ENCODE measurements at regions not wholly inside any gene's neighbourhood (a gene's known extent, or its start where the extent isn't known, plus 50 kb on each side); places are given as distances from the start of the nearest gene placed in this dataset.

DNA sequence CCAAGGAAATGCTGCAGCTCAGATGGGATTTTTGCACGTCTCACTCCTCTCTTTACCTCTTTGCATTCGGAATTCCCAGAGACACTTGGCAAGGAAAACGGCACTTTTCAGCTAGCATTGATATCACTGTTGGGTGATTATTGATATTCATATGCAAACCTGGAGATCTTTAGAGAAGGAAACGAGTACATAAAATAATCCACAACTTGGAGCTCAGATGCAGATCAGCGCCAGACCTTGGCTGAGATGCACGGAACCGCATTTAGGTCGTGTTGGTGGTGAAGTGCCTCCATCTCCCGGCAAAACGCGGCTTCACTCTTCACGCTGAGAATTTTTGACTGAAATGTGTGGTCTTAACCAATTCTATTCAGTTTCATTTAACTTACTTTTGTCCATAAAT lies 77.2 kb upstream of the ARHGEF7 start:
- no peak for DNase-seq

DNA sequence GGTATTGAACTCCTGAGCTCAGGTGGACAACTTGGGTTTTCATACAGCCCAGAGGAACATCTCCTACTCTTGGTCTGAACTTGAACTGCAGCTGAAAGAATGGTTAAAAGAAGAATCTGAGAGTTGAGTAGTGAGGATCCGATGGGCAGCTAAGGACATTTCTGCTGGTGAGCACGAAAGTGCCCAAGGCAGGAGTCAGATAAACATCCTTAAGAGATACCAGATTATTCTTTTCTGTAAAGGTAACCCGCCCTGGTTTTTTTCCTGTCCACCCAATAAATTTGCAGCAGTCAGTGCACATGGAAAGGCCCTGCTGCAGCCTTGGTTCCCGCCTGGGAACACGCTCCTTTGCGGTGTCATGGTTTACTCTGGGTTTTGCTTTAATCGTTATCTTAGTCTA lies 78.4 kb upstream of the ARHGEF7 start:
- no peak for DNase-seq

DNA sequence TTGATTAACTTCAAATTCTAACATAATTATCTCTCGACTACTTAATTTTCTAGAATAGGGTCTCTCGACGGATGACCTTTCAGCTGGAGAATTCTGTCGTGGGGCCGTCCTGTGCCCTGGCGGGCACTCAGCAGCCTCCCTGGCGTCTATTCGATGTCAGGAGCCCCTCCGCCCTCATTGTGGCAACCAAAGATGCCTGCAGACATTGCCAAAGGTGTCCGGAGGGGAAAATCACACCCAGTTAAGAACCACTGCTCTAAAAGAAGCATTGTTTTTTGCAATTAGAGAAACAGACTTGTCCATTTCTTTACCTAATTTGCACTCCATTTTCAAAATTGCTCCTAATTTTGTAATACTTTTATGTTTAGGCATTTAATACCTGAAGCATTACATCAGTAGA lies 79.2 kb upstream of the ARHGEF7 start:
- DNase-seq: no peak

DNA sequence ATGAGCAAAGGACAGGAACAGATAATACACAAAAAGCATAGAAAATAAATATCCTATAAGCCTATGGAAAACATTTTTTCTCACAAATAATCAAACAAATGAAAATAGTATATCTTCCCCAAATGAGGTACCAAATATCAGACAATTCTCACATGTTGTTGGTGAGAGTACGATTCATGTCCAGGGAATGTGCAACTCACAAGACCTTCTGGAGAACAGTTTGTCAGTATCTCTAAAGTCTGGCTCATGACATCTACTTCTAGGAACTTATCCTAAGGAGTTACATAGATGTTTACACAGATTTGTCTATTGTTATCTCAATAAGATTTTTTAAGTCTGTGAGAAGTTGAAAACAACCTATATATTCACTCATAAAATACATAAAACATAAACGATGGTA lies 80.3 kb upstream of the ARHGEF7 start:
- no peak for DNase-seq

DNA sequence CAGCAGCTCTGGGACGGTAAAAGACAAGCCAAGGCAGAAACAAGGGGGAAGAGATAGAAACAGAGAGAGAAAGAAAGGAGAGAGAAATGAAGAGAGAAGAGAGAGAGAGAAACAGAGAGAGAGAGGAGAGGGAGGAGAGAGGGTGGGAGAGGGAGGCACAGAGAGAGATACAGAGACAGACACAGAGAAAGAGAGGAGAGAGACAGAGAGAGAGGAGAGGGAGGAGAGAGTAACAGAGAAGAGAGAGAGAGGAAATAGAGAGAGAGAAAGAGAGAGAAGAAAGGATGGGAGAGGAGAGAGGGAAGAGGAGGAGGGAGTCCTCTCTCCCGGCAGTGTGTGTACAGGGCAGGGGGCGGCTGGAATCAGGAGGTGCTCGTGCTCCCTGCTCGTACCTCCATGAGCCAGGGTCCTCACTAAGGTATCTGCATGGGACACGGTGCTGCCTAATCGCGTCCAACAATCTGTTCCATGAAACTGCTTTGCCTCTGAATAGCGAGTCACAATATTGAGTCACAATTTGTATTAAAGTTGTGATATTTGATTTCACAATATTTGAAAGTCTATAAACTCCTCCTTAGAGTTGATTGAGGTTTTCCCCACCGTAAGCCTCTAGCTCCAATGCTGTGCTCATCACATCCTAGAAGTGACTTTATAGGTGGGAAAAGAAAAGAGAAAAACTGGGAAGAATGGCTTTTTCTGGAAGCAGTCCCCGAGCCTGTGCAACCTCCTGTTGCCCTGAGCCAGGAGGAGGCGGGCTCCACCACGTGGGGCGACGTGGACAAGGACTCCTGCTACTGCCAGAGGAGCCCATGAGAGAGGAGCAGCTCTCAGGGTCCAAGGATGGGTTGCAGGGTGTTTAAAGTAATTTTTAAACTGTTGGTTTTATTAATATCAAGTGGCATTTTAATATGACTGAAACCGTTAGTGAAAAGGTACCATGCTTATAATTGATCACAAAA lies 81.7 kb upstream of the ARHGEF7 start:
- no peak for DNase-seq

DNA sequence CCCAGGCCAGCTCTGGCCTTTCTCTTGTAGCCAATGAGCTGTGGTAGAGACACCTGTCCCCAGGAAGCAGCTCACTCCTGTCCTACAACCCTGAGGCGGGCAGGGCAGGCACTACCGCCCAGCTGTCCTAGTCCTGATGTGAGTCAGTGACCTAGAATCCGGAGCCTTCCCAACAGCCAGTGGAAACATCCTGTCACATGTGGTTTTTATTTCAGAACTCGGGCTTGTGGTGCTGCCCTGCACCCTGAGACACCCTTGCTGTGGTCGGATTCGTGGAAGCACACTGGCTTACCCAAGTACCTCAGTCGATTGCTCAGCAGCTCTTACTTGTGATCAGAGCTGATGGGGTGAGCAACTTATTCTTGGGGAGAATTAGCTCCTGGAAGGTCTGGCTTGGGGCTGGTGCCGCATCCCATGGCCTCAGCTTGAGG lies 83.6 kb upstream of the ARHGEF7 start:
- no peak for DNase-seq

DNA sequence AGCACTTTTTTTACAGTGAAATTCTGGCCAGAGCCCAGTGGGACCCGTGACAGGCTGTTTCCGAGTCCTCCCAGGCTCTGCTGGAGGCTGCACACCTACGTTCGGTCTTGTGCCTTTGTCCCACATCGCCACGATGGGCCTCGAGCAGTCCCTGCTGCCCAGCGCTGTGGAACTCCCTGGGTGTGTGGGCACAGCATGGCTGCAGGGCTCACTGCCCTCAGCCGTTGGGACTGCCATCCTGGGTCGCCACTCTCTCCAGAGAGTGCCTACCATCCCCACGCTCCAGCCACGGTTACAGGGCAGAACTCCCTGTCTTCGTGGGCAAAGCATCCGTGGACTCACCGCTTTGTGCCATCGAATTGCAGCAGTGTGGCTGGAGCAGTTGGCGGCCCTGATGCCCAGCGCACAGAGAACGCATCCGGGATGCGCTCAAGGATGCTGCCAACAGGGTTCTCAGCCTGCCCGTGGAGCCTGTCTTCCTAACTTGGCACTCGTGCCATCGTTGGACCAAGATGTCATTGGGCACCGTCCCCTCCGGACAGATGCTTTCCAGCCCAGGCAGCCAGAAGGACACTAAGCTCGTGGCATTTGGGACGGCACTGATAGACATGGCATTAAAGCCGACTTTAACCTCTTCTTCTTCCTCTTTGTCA lies 85.0 kb upstream of the ARHGEF7 start:
- DNase-seq: no peak

DNA sequence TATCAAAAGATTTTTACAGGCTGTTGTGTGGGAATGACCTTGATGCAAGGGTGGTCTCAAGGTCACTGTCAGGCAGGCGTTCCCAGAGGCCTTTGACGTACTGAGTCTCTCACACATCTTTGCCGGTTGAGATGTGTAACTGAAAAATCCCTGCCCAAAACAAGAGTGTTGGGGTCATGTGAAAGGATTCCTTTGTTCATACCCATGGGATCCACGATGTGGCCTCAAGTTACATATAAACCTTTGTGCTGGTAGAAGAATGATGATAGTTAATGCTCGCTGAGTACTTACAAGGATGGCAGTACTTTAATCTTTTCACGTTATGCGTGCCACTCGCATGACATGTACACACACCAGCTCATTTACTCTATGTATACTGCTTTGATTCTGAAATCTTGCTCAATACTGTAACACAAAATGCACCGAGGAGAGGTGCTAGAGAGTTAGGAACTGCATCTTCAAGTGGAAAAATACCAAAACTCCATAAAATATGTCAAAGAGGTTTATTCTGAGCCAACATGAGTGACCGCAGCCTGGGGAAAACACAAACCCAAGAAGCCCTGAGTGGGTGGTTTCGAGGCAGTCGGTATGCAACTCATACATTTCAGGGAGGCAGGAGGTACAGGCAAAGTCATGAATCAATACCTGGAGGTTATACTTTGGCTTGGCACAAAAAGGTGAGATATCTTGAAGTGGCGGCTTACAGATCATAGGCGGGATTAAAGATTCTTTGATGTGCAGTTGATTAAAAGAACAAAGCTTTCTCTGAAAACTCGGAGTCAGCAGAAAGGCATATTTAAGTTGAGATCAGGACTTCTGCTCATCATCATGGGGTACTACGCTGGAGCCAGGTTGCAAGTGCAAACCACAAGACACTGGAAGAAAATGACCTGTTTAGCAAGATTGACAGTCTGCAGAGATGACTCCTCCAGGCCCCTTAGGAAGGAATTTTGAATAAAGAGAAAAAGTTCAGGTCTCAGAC lies 87.4 kb upstream of the ARHGEF7 start:
- DNase-seq: no peak

DNA sequence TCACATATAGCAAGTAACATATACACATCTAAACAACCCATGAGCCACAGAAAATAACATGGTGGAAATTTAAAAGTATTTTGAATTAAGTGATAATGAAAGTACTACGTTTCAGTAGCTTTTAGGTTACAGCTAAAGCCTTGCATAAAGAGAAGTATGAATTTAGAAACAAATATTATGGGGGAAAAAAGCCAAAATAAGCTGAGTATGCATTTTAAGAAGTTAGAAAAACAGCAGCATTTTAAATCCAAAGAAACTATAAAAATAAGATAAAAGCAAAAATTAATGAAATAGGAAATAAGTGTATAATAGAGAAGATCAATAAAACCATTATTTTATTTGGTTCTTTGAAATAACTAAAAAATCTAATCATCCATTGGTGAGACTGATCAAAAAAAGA lies 89.8 kb upstream of the ARHGEF7 start:
- DNase-seq: no peak

DNA sequence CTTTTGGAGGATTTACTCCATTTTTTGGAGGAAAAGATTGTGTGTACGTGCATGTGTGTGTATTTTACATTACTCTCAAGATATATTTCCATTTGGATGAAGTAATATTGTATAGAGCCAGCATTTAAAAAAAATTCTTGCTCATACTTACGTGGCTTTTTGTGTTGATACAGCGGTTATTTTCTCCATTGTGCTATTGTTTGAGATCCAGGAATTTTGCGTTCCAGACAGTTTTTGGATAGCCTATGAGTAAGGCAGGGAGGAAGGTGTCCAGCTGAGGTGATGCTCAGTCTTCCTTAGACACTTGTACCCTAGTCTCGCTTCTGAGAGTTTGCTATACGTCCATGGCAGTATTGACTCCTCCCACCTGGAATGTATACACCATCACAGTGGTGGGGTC lies 92.2 kb upstream of the ARHGEF7 start:
- DNase-seq: no peak

DNA sequence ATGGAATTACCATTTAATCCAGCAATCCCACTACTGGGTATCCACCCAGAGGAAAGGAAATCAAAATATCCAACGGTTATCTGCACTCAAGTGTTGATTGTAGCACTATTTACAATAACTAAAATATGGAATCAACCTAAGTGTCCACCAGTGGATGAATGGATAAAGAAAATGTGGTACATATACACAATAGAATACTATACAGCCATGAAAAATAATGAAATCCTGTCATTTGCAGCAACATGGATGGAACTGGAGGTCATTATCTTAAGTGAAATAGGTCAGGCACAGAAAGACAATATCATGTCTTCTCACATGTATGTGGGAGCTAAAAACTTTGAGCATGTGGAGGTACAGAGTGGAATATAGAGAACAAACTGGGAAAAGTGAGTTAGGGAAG lies 92.9 kb upstream of the ARHGEF7 start:
- DNase-seq: no peak

DNA sequence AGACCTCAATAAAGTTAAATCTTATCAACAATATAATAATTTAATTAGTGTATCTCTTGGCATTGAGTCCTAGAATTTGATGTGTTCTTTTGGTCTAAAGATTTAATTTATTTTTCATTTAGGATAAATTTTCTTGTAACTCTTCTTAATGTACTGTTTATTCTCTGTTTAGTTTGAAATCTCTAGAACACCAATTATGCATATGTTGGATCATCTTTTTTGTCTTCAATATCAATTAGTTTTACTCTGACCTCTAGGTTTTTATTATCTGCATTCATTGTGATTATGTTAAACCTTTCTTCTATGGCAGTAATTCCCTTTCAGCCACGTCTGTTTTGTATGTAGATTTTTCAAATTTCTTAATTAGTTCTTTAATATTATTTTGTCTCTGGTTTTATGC lies 93.8 kb upstream of the ARHGEF7 start:
- DNase-seq: no peak

DNA sequence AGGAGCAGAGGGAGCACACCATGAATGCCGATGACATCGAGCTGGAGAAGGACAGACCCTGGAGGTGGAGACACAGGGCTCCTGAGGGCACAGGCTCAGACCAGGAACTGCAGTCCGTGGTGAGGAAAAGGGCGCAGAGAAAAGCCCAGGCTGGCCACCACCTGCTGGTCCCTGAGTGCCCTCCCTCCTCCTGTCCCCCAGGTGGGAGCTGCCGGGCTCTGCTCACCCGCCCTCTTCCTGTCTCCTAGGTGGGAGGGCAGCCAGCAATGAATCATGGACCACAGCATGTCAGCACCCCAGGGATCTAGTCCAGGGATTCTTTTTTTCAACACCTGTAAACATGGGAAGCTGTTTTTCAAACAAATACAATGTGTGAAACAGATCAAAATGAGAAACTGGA lies 94.6 kb upstream of the ARHGEF7 start:
- DNase-seq: no peak

DNA sequence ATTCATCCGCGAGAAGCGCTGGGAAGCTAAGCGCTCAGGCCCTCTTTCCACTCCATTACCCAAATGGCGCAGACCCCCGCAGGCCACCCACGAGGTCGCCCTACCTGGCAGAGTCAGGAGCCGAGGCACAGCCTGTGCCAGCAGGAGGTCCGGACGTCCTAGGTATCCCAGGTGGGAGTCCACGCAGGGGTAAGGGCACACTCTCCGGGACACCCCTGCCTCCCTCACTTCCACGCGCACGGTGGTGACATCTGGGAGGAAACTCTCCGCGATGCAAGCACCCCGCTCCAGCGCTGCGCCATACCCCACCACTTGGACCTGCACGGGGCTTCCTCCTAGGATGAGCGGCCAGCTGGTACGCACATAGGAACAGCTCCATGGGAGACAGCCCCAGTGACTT lies 95.1 kb upstream of the ARHGEF7 start:
- no peak for DNase-seq

DNA sequence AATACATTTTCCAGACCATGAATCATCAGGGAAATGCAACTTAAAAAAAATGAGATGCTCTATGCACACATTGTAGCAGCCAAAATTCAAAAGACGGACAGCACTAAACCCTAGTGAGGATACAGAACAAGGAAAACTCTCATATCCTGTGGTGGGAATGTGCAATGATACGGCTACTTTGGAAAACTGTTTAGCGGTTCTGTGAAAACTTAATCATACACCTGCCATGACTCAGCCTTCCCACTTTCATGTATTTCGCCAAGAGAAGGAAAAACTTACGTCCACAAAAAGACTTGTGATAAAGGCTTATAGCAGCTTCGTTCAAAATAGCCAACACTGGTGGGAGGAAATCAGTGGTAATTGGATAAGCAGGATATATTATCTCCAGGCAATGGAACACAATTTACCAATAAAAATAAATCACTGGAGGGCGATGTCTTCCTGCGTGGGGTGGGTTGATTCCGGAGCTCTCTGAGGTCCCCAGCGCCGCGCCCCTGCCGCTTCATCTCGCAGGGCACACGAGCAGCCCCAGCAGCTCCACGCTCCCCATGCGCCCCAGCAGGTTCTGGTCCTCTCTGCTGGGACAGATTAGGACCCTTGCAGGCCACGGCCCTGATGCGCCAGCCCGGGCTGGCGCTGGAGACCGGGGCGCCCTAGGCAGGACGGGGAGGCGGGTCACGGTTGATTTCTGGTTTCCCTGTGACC lies 97.2 kb upstream of the ARHGEF7 start:
- DNase-seq: no peak

DNA sequence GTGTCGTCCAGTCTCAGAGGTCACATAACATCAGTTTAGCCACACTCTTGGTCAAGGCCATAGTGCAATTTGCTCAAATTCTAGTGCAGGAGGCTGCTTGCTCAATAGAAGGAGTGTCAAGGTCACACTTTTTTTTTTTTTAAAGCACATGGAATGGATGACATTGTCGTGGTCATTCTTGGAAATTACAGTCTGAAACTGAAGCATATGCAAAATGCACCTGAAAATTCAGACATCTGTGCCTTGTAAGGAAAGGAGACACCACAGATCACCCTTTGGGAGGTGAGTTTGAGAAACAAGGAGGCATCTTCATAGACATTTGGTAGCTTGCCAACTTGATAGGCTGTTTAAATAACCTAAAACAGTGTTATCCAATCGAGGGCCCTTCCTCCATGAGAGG lies 98.3 kb upstream of the ANKRD10 start:
- no peak for DNase-seq

DNA sequence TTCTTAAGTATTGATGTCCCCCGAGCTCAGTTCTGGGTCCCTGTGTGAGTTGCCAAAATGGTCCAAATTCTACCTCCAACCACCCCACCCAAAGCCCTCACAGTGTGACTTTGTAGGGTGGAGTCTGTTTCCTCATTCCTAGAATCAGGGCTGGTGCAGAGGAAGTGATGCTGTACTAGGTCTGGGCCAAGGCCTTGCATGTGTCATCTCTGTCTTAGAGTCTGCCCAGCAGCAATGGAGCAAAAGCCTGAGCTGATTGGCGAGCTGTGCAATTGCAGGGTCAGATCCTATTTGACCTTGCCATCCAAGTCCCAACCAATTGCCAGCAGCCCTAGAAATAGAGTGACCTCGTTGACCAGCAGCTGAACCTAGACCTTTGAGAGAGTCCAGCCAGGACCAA lies 97.0 kb upstream of the ANKRD10 start:
- DNase-seq: no peak

DNA sequence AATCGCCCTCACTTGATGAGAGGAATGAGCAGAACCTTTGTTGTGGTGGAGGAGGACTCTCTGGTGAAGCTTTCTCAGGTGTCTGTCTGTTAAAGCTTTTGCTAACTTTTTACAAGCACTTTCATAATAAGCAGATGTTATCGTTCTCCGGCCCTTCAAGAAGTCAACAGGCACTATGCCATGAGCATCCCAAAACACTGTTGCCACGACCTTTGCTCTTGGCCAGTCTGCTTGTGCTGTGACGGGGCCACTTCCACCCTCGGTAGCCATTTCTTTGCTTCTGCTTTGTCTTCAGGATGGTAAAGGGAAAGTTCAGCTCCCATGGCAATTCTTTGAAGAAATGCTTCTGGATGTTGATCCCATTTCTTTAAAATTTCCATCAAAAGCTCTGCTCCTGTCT lies 93.5 kb upstream of the ANKRD10 start:
- no peak for DNase-seq

DNA sequence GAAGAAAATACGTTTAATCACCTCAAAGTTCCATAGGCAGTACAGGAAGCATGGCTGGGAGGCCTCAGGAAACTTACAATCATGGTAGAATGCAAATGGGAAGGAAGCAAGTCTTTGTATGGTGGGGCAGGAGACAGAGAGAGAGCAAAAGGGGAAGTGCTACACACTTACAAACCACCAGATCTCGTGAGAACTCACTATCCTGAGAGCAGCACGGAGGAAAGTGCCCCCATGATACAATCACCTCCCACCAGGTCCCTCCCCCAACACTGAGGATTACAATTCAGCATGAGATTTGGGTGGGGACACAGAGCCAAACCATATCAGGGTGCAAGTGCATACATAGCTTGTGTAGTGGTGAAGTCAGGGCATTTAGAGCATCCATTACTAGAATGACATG lies 92.3 kb upstream of the ANKRD10 start:
- DNase-seq: no peak

DNA sequence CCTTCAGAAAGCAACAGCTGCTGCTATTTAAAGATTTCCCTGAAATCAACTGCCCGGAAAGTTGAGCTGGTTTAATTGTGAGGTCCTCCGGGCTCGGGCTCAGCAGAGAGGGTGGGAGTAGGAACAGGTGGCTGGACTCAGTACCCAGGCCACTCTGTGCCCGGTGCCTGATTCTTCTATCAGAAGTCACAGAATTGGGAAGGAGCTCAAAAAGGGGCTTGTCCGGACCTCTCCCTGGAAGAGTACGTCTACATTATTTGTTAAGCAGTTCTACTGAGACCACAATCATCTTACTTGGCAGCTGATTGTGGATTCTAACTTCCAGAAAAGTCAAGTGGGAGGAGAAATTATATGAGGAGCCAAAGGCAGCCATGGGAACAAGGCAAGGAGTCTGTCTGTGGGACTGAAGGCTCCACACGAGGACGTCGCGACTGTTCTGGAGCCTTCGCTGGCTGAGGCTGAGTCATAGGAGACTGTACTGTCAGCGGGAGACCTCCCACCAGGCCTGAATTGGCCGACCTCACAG lies 91.7 kb upstream of the ANKRD10 start:
- DNase-seq: no peak

DNA sequence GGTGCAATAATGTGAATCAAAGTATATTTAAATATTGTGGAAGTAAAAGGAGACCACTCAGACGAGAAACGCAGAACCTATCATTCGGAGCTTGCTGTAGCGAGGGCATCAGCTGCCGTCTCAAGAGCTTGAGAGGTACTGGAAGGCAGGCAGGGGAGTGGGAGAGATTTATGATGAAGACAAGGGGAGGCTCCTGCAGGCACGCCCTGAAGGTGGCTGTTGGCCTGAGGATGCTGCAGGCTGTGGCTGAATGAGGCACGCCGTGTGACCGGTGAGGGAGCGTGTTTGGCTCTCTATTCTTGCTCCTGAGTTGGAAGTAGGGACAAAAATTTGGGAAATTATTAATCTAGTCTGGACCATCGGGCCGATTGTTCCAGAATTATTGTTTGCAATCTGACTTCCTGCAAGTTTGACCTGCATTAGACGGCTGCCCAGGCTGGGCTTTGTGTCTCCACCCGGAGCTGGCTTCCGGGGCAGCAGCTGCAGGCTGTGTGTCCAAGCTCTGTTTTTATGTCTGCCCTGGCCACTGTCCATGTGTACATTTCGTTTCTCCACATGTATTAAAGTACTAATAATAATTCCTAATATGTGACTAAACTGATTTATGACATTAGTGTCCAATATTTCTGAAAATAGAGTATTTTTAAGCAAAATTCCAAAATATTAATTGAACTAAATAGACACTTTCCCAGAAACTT lies 91.1 kb upstream of the ANKRD10 start:
- no peak for DNase-seq

DNA sequence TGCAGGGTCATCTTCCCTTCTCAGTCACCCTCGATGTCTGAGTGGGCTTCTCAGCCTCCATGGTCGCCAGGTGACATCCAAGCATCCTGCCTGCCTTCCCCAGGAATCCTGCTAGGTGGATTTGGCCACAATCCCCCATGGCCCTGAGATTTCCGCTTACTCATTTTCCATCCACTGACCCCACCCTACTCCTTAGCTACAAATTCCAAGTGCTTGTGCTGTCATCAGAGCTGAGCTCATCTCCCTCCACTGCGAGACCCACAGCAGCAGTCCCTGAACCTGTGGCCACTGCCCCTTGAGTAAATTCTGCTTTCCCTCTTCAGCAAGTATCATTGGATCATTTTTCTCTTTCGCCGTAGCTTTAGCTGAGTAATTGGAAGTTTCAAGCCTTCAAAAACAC lies 90.5 kb upstream of the ANKRD10 start:
- DNase-seq: no peak

Data from NCI-H524 (cell line).